KMS-11 (cell line): ENCODE measurements at regions not wholly inside any gene's neighbourhood (a gene's known extent, or its start where the extent isn't known, plus 50 kb on each side); places are given as distances from the start of the nearest gene placed in this dataset.
"Not testable (repeated sequence)": the region's sequence is repeated elsewhere in the genome, so short reads cannot be mapped to it uniquely, and the experiment has no call there.

Experiments used
- H2AFZ ChIP-seq: fragments of 200-600 bp; sonication (generic); 2 replicates; pipeline ENCODE4 v1.6.1; 2016; ENCODE audit warnings: antibody characterized with exemption, mixed run types, low read depth
- H3K27ac ChIP-seq: fragments of 200-600 bp; sonication (generic); 2 replicates; pipeline ENCODE4 v1.6.1; 2016; ENCODE audit warnings: mild to moderate bottlenecking, mixed run types
- H3K27me3 ChIP-seq: fragments of 200-600 bp; sonication (generic); 2 replicates; pipeline ENCODE4 v1.6.1; 2017; ENCODE audit warnings: mild to moderate bottlenecking, low read depth, mixed run types, moderate library complexity; ENCODE audit not compliant: insufficient read depth
- H3K36me3 ChIP-seq: fragments of 200-600 bp; sonication (generic); 2 replicates; pipeline ENCODE4 v1.6.1; 2017; ENCODE audit warnings: mild to moderate bottlenecking, mixed run types; ENCODE audit not compliant: insufficient read depth
- H3K4me1 ChIP-seq: fragments of 200-600 bp; sonication (generic); 2 replicates; pipeline ENCODE4 v1.6.1; 2016; ENCODE audit warnings: mild to moderate bottlenecking, low read depth, mixed run types; ENCODE audit not compliant: poor library complexity, severe bottlenecking
- H3K4me2 ChIP-seq: fragments of 200-600 bp; sonication (generic); 2 replicates; pipeline ENCODE4 v1.7.0; 2016; ENCODE audit warnings: mild to moderate bottlenecking, mixed run types
- H3K4me3 ChIP-seq: fragments of 200-600 bp; sonication (generic); IDR thresholded peaks from 2 replicates; pipeline ENCODE4 v1.6.1; 2017; ENCODE audit warnings: low read depth, low read length, mixed read lengths; ENCODE audit not compliant: insufficient read depth
- H3K79me2 ChIP-seq: fragments of 200-600 bp; sonication (generic); 2 replicates; pipeline ENCODE4 v1.6.1; 2016; ENCODE audit warnings: low read depth, mixed run types; ENCODE audit not compliant: insufficient read depth
- H3K9ac ChIP-seq: fragments of 200-600 bp; sonication (generic); 2 replicates; pipeline ENCODE4 v1.6.1; 2016; ENCODE audit warnings: mild to moderate bottlenecking, mixed run types
- H4K20me1 ChIP-seq: fragments of 200-600 bp; sonication (generic); 2 replicates; pipeline ENCODE4 v1.6.1; 2016; ENCODE audit warnings: mild to moderate bottlenecking, mixed run types; ENCODE audit not compliant: insufficient read depth
- TF ChIP-seq, protein P1 (sequence below): fragments of 200-600 bp; sonication (generic); conservative IDR thresholded peaks from 2 replicates; pipeline ENCODE4 v1.6.1; 2017; ENCODE audit warnings: low read depth, mild to moderate bottlenecking, antibody characterized with exemption, low read length, moderate library complexity, mixed read lengths

DNA sequence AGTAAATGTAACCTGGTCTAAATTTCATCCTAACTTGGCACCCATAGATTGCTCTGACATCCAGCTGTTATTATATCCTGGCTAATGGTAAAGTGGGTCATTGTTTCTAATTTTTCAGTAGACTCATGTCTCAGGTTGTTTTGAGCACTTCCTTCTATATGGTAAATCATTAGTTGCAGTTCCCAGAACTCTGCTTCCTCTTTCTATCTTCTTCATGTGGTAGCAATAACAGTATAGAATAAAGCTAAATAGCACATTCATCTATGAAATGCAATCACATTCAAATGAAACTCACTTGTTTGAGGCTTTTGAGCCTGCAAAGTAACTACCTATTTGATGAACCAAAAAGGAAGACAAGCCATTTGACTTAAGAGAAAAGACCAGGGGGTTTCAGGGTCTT, 65.1 kb upstream of the GZMB start:
- TF ChIP-seq, protein P1, sequence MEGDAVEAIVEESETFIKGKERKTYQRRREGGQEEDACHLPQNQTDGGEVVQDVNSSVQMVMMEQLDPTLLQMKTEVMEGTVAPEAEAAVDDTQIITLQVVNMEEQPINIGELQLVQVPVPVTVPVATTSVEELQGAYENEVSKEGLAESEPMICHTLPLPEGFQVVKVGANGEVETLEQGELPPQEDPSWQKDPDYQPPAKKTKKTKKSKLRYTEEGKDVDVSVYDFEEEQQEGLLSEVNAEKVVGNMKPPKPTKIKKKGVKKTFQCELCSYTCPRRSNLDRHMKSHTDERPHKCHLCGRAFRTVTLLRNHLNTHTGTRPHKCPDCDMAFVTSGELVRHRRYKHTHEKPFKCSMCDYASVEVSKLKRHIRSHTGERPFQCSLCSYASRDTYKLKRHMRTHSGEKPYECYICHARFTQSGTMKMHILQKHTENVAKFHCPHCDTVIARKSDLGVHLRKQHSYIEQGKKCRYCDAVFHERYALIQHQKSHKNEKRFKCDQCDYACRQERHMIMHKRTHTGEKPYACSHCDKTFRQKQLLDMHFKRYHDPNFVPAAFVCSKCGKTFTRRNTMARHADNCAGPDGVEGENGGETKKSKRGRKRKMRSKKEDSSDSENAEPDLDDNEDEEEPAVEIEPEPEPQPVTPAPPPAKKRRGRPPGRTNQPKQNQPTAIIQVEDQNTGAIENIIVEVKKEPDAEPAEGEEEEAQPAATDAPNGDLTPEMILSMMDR = no peak
- Histone ChIP-seq H3K36me3 (no peaks in the 10 kb centered on the region), H3K27ac (no peak overlapping the region), H3K79me2 (no peaks in the 10 kb centered on the region), H3K4me3 (no peak overlapping the region), H4K20me1 (no peaks in the 10 kb centered on the region), H3K27me3 (no peaks in the 10 kb centered on the region), H3K4me2 (no peak overlapping the region), H3K4me1 (no peaks in the 10 kb centered on the region), H2AFZ (no peak overlapping the region), H3K9ac (no peak overlapping the region)

DNA sequence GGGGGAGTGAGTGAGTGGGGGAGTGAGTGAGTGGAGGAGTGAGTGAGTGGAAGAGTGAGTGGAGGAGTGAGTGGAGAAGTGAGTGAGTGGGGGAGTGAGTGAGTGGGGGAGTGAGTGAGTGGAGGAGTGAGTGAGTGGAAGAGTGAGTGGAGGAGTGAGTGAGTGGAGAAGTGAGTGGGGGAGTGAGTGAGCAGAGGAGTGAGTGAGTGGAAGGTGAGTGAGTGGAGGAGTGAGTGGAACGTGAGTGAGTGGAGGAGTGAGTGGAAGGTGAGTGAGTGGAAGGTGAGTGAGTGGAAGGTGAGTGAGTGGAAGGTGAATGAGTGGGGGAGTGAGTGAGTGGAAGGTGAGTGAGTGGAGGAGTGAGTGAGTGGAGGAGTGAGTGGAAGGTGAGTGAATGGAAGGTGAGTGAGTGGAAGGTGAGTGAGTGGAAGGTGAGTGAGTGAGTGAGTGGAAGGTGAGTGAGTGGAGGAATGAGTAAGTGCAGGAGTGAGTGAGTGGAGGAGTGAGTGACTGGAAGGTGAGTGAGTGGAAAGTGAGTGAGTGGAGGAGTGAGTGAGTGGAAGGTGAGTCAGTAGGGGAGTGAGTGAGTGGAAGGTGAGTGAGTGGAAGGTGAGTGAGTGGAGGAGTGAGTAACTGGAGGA, 62.4 kb upstream of the GZMB start:
- not testable (repeated sequence) for H2AFZ ChIP-seq, H3K4me1 ChIP-seq, H3K27me3 ChIP-seq, H4K20me1 ChIP-seq, H3K4me2 ChIP-seq, H3K36me3 ChIP-seq, H3K9ac ChIP-seq, H3K79me2 ChIP-seq, H3K27ac ChIP-seq, H3K4me3 ChIP-seq

DNA sequence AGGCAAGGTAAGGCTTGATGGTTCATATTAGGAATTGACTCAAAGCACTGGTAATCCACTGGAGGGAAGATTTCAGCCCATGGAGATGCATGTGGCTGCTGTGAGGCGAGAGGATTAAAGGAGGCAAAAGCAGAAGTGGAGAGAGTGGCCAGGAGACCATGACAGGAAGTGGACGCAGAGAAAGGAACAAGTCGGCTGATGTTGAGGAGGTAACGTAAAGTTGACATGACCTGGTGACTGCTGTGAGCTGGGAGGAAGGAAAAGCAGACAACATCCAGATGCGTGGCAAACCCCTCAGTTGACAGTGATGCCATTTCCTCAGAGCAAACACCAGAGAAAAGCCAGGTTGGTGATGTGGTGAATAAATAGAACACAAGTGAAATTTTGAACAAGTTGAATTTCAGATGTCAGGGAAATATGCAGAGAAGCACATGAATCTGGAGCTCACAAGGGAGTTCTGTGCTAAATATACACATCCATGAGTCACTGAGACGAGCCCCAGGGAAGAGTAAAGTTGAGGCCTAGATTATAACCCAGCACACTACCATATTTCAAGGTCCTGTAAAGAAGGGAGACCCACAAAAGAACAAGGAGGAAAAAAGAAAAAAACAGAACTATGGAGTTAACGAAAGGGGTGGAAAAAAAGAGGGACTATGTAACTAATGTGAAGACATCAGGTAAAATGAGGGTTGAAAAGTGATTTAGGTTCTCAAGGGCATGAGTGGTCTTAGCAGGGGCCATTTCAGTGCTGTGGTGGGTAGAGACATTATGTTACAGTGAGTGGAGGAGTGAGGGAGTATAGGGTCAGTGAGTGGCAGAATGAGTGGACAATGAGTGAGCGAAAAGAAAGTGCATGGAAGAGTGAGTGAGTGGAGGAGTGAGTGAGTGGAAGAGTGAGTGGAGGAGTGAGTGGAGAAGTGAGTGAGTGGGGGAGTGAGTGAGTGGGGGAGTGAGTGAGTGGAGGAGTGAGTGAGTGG, 61.6 kb upstream of the GZMB start:
- Histone ChIP-seq H3K4me1 (peaks cover 3% of the 10 kb centered on the region), H3K9ac (no peak overlapping the region)
- TF ChIP-seq, protein P1 = no peak

DNA sequence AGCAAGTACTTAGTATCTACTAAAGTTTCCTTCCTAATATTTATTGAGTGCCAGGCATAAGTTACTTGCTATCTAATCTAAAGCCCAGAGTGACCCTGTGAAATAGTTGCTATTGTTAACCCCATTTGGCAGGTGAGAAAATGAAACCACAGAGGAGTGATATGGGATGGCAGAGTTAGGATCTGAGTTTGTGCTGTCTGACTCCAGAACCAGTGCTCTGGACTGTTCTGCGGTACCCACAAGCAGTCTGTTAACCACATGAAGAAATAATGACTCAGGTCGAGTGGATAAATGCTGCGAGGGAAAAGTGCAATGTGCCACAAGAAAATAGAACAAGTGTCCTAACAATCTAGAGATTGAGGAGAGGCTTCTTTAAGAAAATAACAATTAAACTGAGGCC, 60.7 kb upstream of the GZMB start:
- no peaks in the 10 kb centered on the region for H3K79me2 ChIP-seq
- TF ChIP-seq, protein P1 = no peak
- no peak overlapping the region for H3K9ac ChIP-seq
- no peaks in the 10 kb centered on the region for H3K36me3 ChIP-seq
- H2AFZ ChIP-seq = no peak overlapping the region
- no peak overlapping the region for H3K4me3 ChIP-seq
- H3K27ac ChIP-seq = no peak overlapping the region
- no peaks in the 10 kb centered on the region for H3K27me3 ChIP-seq
- no peak overlapping the region for H3K4me2 ChIP-seq
- peaks cover 12% of the 10 kb centered on the region for H3K4me1 ChIP-seq
- H4K20me1 ChIP-seq = no peaks in the 10 kb centered on the region

More for the DNA sequence above, 61.6 kb upstream of the GZMB start:
- no peak overlapping the region for H3K4me2 ChIP-seq
- H3K79me2 ChIP-seq = no peaks in the 10 kb centered on the region
- no peak overlapping the region for H3K27ac ChIP-seq
- no peaks in the 10 kb centered on the region for H4K20me1 ChIP-seq
- H3K4me3 ChIP-seq = no peak overlapping the region
- no peaks in the 10 kb centered on the region for H3K36me3 ChIP-seq
- H2AFZ ChIP-seq = no peak overlapping the region
- H3K27me3 ChIP-seq = no peaks in the 10 kb centered on the region
